Upper lobe of right lung (tissue), 1 donor: ENCODE measurements at regions not wholly inside any gene's neighbourhood (a gene's known extent, or its start where the extent isn't known, plus 50 kb on each side); places are given as distances from the start of the nearest gene placed in this dataset.

ENCODE experiments used
- ATAC-seq: fragments of 200-7000 bp; cut with Tn5 transposase; one replicate; pipeline ENCODE4 v1.9.1; 2020; ENCODE audit warnings: mild to moderate bottlenecking, moderate library complexity
- DNase-seq: peaks from one replicate; pipeline ENCODE4 v3.0.0-alpha.2; 2020
- H3K27ac ChIP-seq: fragments of 200-600 bp; one replicate; pipeline ENCODE4 v1.8.0; 2022
- H3K27me3 ChIP-seq: fragments of 200-600 bp; one replicate; pipeline ENCODE4 v1.8.0; 2022; ENCODE audit warnings: mild to moderate bottlenecking
- H3K36me3 ChIP-seq: fragments of 200-600 bp; one replicate; pipeline ENCODE4 v1.8.0; 2022
- H3K4me1 ChIP-seq: fragments of 200-600 bp; one replicate; pipeline ENCODE4 v1.8.0; 2022
- H3K4me3 ChIP-seq: fragments of 200-600 bp; one replicate; pipeline ENCODE4 v1.8.0; 2022; ENCODE audit warnings: mild to moderate bottlenecking
- H3K9me3 ChIP-seq: fragments of 200-600 bp; one replicate; pipeline ENCODE4 v1.8.0; 2022
- CTCF ChIP-seq: fragments of 200-600 bp; IDR thresholded peaks from one replicate; pipeline ENCODE4 v1.8.0; 2022; ENCODE audit warnings: antibody characterized with exemption
- intact Hi-C: fragments of 100-400 bp; cut with DNase I; formaldehyde crosslinking; loops from one replicate; pipeline ENCODE4 v1.11.0; 2022
- donor health status: DM: no; HTN: yes; CAD: no; lungs with severe emphysema.

- H3K27me3 ChIP-seq = no peaks in the 10 kb centered on the region
- no peaks in the 10 kb centered on the region for H3K9me3 ChIP-seq
- TF ChIP-seq CTCF = no peak
- intact Hi-C loops = no loop called here
- no peaks in the 10 kb centered on the region for H3K36me3 ChIP-seq
- no peak for ATAC-seq
- no peaks in the 10 kb centered on the region for H3K4me1 ChIP-seq
- no peak overlapping the region for H3K27ac ChIP-seq
- no peak for DNase-seq
- no peak overlapping the region for H3K4me3 ChIP-seq
These were observed 330.5 kb upstream of the ROPN1 start for GRCh38 chr3:124322309-124322880.

GRCh38 chr3:124322966-124323365 lies 331.0 kb upstream of the ROPN1 start:
- H3K4me1 ChIP-seq = no peaks in the 10 kb centered on the region
- no peak overlapping the region for H3K4me3 ChIP-seq
- no peak overlapping the region for H3K27ac ChIP-seq
- no peak for ATAC-seq
- no peak for DNase-seq
- H3K36me3 ChIP-seq = no peaks in the 10 kb centered on the region
- intact Hi-C loops = no loop called here
- TF ChIP-seq CTCF = no peak
- no peaks in the 10 kb centered on the region for H3K9me3 ChIP-seq
- no peaks in the 10 kb centered on the region for H3K27me3 ChIP-seq

- TF ChIP-seq CTCF = no peak
- Histone ChIP-seq H3K36me3 (no peaks in the 10 kb centered on the region), H3K27ac (no peak overlapping the region), H3K9me3 (no peaks in the 10 kb centered on the region), H3K4me1 (no peaks in the 10 kb centered on the region), H3K27me3 (no peaks in the 10 kb centered on the region), H3K4me3 (no peak overlapping the region)
- no peak for DNase-seq
- intact Hi-C loops = no loop called here
- no peak for ATAC-seq
These were observed 333.3 kb upstream of the ROPN1 start for GRCh38 chr3:124325248-124325647.

GRCh38 chr3:124329723-124330122 lies 337.8 kb upstream of the ROPN1 start:
- no peak for DNase-seq
- Histone ChIP-seq H3K27ac (no peak overlapping the region), H3K4me1 (no peaks in the 10 kb centered on the region), H3K27me3 (no peaks in the 10 kb centered on the region), H3K36me3 (no peaks in the 10 kb centered on the region), H3K9me3 (no peaks in the 10 kb centered on the region), H3K4me3 (no peak overlapping the region)
- ATAC-seq = no peak
- TF ChIP-seq CTCF = no peak
- intact Hi-C loops = no loop called here

- peak; percentile 28 for ATAC-seq
These were observed 342.2 kb upstream of the ROPN1 start for GRCh38 chr3:124333931-124334640.

More at GRCh38 chr3:124333931-124334640, 342.2 kb upstream of the ROPN1 start:
- H3K27me3 ChIP-seq = no peaks in the 10 kb centered on the region
- no peak overlapping the region for H3K27ac ChIP-seq
- intact Hi-C loops = no loop called here
- TF ChIP-seq CTCF = no peak
- H3K4me1 ChIP-seq = no peaks in the 10 kb centered on the region
- DNase-seq = no peak
- H3K4me3 ChIP-seq = no peak overlapping the region
- H3K9me3 ChIP-seq = no peaks in the 10 kb centered on the region
- no peaks in the 10 kb centered on the region for H3K36me3 ChIP-seq
